Fibroblast of the conjunctiva (primary cell): ENCODE measurements at regions not wholly inside any gene's neighbourhood (a gene's known extent, or its start where the extent isn't known, plus 50 kb on each side); places are given as distances from the start of the nearest gene placed in this dataset.
"Not testable (repeated sequence)": the region's sequence is repeated elsewhere in the genome, so short reads cannot be mapped to it uniquely, and the experiment has no call there.

Source experiments
- DNase-seq: peaks from one replicate; pipeline ENCODE4 v3.0.0-alpha.2; 2010; ENCODE audit warnings: low read depth

- DNase-seq = no peak
These were observed 521.8 kb downstream of the RMST start for GRCh38 chr12:97984436-97984835.

- no peak for DNase-seq
These were observed 522.5 kb downstream of the RMST start for GRCh38 chr12:97984974-97985580.

GRCh38 chr12:97985834-97986233 lies 523.2 kb downstream of the RMST start:
- DNase-seq = no peak

GRCh38 chr12:97988588-97988987 lies 526.0 kb downstream of the RMST start:
- DNase-seq = not testable (repeated sequence)

GRCh38 chr12:97989366-97989940 lies 525.9 kb upstream of the TMPO start:
- no peak for DNase-seq

- no peak for DNase-seq
These were observed 520.5 kb upstream of the TMPO start for GRCh38 chr12:97994746-97995484.

GRCh38 chr12:97995559-97995958 lies 519.8 kb upstream of the TMPO start:
- DNase-seq = no peak

- no peak for DNase-seq
These were observed 514.0 kb upstream of the TMPO start for GRCh38 chr12:98001430-98001829.

GRCh38 chr12:98002887-98003493 lies 512.4 kb upstream of the TMPO start:
- DNase-seq = peak; percentile 4

GRCh38 chr12:98007963-98008362 lies 507.4 kb upstream of the TMPO start:
- no peak for DNase-seq

GRCh38 chr12:98013560-98013959 lies 501.8 kb upstream of the TMPO start:
- no peak for DNase-seq

- no peak for DNase-seq
These were observed 496.6 kb upstream of the TMPO start for GRCh38 chr12:98018836-98019235.

GRCh38 chr12:98020376-98020775 lies 495.0 kb upstream of the TMPO start:
- no peak for DNase-seq

- no peak for DNase-seq
These were observed 492.4 kb upstream of the TMPO start for GRCh38 chr12:98022961-98023360.

GRCh38 chr12:98037401-98038140 lies 477.8 kb upstream of the TMPO start:
- no peak for DNase-seq

- no peak for DNase-seq
These were observed 472.7 kb upstream of the TMPO start for GRCh38 chr12:98042668-98043067.

- DNase-seq = no peak
These were observed 470.0 kb upstream of the TMPO start for GRCh38 chr12:98045395-98045794.

GRCh38 chr12:98048326-98048725 lies 467.1 kb upstream of the TMPO start:
- no peak for DNase-seq

GRCh38 chr12:98053202-98053601 lies 462.2 kb upstream of the TMPO start:
- DNase-seq = no peak

- no peak for DNase-seq
These were observed 457.7 kb upstream of the TMPO start for GRCh38 chr12:98057701-98058100.

GRCh38 chr12:98058213-98058612 lies 457.2 kb upstream of the TMPO start:
- no peak for DNase-seq

GRCh38 chr12:98058838-98059237 lies 456.6 kb upstream of the TMPO start:
- no peak for DNase-seq
